ENCODE measurements at regions not wholly inside any gene's neighbourhood (a gene's known extent, or its start where the extent isn't known, plus 50 kb on each side); places are given as distances from the start of the nearest gene placed in this dataset.

DNA sequence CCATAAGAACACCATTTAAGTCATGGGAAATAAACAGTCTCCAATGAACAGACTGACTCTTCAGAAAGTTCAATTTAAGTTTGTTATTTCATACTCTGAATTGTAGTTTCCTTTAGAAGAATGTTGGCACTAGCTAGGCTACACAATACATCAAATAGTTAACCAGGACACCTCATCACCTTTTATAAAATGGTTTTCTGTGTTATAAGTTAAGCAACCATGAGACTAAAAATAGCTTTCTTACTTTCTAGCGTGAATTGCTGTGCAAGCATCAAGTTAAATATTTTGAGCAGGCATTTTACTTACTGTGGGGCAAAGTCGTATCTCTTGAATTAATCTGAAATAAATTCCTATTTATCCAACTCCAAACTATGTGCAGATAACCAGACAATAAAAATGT lies 1092.6 kb upstream of the SLC39A10 start:
- H3K27ac ChIP-seq, result no peak overlapping the region
- TF ChIP-seq ZFX (IDR thresholded peaks at IDR 0.05; ENCODE audit: borderline replicate concordance), result no peak
- TF ChIP-seq, protein P1, sequence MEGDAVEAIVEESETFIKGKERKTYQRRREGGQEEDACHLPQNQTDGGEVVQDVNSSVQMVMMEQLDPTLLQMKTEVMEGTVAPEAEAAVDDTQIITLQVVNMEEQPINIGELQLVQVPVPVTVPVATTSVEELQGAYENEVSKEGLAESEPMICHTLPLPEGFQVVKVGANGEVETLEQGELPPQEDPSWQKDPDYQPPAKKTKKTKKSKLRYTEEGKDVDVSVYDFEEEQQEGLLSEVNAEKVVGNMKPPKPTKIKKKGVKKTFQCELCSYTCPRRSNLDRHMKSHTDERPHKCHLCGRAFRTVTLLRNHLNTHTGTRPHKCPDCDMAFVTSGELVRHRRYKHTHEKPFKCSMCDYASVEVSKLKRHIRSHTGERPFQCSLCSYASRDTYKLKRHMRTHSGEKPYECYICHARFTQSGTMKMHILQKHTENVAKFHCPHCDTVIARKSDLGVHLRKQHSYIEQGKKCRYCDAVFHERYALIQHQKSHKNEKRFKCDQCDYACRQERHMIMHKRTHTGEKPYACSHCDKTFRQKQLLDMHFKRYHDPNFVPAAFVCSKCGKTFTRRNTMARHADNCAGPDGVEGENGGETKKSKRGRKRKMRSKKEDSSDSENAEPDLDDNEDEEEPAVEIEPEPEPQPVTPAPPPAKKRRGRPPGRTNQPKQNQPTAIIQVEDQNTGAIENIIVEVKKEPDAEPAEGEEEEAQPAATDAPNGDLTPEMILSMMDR (IDR thresholded peaks at IDR 0.05), result no peak

- H3K27ac ChIP-seq, result no peak overlapping the region
- TF ChIP-seq, protein P1 (IDR thresholded peaks at IDR 0.05), result no peak
- TF ChIP-seq ZFX (IDR thresholded peaks at IDR 0.05; ENCODE audit: borderline replicate concordance), result no peak
Observed at GRCh38 chr2:194562329-194562728, 1094.7 kb upstream of the SLC39A10 start.

DNA sequence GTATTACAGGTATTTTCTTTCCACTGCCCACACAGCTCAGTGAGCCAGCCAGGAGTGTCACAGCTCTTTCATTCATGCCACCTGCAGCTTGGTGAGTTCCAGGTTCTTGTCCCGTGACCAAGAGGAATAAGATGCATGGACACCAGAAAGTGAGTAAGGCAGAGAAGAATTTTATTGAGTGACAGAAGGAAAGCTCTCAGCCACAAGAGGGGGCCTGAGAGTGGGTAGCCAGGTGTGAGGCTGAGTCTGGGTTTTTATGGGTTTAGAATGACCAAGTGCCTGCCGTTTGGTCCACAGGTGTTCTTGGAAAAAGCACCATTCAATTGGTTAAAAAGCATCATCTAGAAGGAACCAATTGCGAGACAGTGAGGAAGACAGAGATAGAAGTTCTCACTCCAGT lies 1097.1 kb upstream of the SLC39A10 start:
- TF ChIP-seq, protein P1 (IDR thresholded peaks at IDR 0.05), result no peak
- TF ChIP-seq ZFX (IDR thresholded peaks at IDR 0.05; ENCODE audit: borderline replicate concordance), result no peak
- no peak overlapping the region for H3K27ac ChIP-seq

GRCh38 chr2:194559523-194559922 lies 1097.5 kb upstream of the SLC39A10 start:
- TF ChIP-seq, protein P1 (IDR thresholded peaks at IDR 0.05), result no peak
- no peak for TF ChIP-seq ZFX (IDR thresholded peaks at IDR 0.05; ENCODE audit: borderline replicate concordance)
- no peak overlapping the region for H3K27ac ChIP-seq

- no peak overlapping the region for H3K27ac ChIP-seq
- TF ChIP-seq, protein P1 (IDR thresholded peaks at IDR 0.05), result no peak
- TF ChIP-seq ZFX (IDR thresholded peaks at IDR 0.05; ENCODE audit: borderline replicate concordance), result no peak
Observed at GRCh38 chr2:194557993-194558392, 1099.0 kb upstream of the SLC39A10 start.

- no peak overlapping the region for H3K27ac ChIP-seq
- no peak for TF ChIP-seq ZFX (IDR thresholded peaks at IDR 0.05; ENCODE audit: borderline replicate concordance)
- TF ChIP-seq, protein P1 (IDR thresholded peaks at IDR 0.05), result no peak
Observed at GRCh38 chr2:194556629-194557028, 1100.4 kb upstream of the SLC39A10 start.

- no peak for TF ChIP-seq ZFX (IDR thresholded peaks at IDR 0.05; ENCODE audit: borderline replicate concordance)
- TF ChIP-seq, protein P1 (IDR thresholded peaks at IDR 0.05), result no peak
- H3K27ac ChIP-seq, result no peak overlapping the region
Observed at GRCh38 chr2:194553980-194554379, 1103.0 kb upstream of the SLC39A10 start.

Data from 22Rv1 (cell line).